Panc1 (cell line): ENCODE measurements at regions not wholly inside any gene's neighbourhood (a gene's known extent, or its start where the extent isn't known, plus 50 kb on each side); places are given as distances from the start of the nearest gene placed in this dataset.

Experiments used
- ATAC-seq: fragments of 200-7000 bp; cut with Tn5 transposase; 2 replicates; pipeline ENCODE4 v1.9.1; 2020; ENCODE audit warnings: mild to moderate bottlenecking, moderate library complexity
- BruUV-seq: library from RNA; stranded (reverse); fragments of 400-500 nt; replicated peaks from 2 replicates; lab custom pipeline; 2021; lab: Mats Ljungman, UMichigan
- CTCF ChIA-PET: fragments of 300-600 bp; sonication (Branson Sonifier 250); formaldehyde crosslinking; loops from one replicate; lab custom pipeline; 2022; ENCODE audit warnings: antibody characterized with exemption; lab: Charles Lee
- POLR2A ChIA-PET: fragments of 300-600 bp; sonication (Branson Sonifier 250); formaldehyde crosslinking; loops from one replicate; lab custom pipeline; 2022; ENCODE audit warnings: antibody characterized with exemption; lab: Charles Lee
- DNase-seq: peaks from one replicate; pipeline ENCODE4 v3.0.0-alpha.2; 2010; ENCODE audit warnings: low read depth, low spot score
- H3K27ac ChIP-seq: 2 replicates; pipeline ENCODE4 v1.5.1; 2011; ENCODE audit warnings: mild to moderate bottlenecking, low read length, inconsistent platforms
- H3K27me3 ChIP-seq: fragments of 200-500 bp; sonication (Bioruptor generic); 2 replicates; pipeline ENCODE4 v1.6.0; 2014; ENCODE audit warnings: low read length, inconsistent platforms; ENCODE audit not compliant: control insufficient read depth, insufficient read depth
- H3K36me3 ChIP-seq: fragments of 200-500 bp; sonication (Bioruptor generic); 2 replicates; pipeline ENCODE4 v1.5.1; 2014; ENCODE audit warnings: inconsistent platforms, mild to moderate bottlenecking, low read length, moderate library complexity; ENCODE audit not compliant: control insufficient read depth, insufficient read depth
- H3K4me1 ChIP-seq: 2 replicates; pipeline ENCODE4 v1.5.1; 2011; ENCODE audit warnings: inconsistent platforms, mild to moderate bottlenecking, low read length, moderate library complexity; ENCODE audit not compliant: control insufficient read depth, insufficient read depth
- H3K4me3 ChIP-seq, 2 experiments: 2 replicates each; pipeline ENCODE4 v1.5.1; 2011 to 2012; ENCODE audit warnings: low read depth in 2 of 2, low read length in 2 of 2, mild to moderate bottlenecking in 2 of 2, inconsistent platforms in 1 of 2, moderate library complexity in 1 of 2
- H3K9me3 ChIP-seq: fragments of 200-500 bp; sonication (Bioruptor generic); 2 replicates; pipeline ENCODE4 v1.5.1; 2014; ENCODE audit warnings: low read depth, mild to moderate bottlenecking, inconsistent platforms, low read length, moderate library complexity; ENCODE audit not compliant: control insufficient read depth, insufficient read depth
- CTCF ChIP-seq: fragments of 450-650 bp; IDR thresholded peaks from 2 replicates; pipeline ENCODE4 v1.5.1; 2017; ENCODE audit warnings: mild to moderate bottlenecking
- POLR2AphosphoS5 ChIP-seq: IDR thresholded peaks from 2 replicates; pipeline ENCODE4 v1.6.1; 2012; ENCODE audit warnings: mild to moderate bottlenecking, low read depth, low read length, moderate library complexity
- REST ChIP-seq, 2 experiments: IDR thresholded peaks; 2 replicates each; pipeline ENCODE4 v1.6.1; 2011 to 2012; ENCODE audit warnings: low read depth in 2 of 2, control low read depth in 1 of 2, low read length in 1 of 2, mild to moderate bottlenecking in 1 of 2, moderate library complexity in 1 of 2; ENCODE audit not compliant: insufficient read depth in 1 of 2
- SIN3A ChIP-seq: IDR thresholded peaks from 2 replicates; pipeline ENCODE4 v1.6.1; 2012; ENCODE audit warnings: low read depth, mild to moderate bottlenecking, low read length, moderate library complexity, borderline replicate concordance; ENCODE audit not compliant: insufficient read depth
- TCF7L2 ChIP-seq: IDR thresholded peaks from 2 replicates; pipeline ENCODE4 v1.6.1; 2011; ENCODE audit warnings: mild to moderate bottlenecking, low read depth, low read length, inconsistent platforms
- in situ Hi-C: cut with HindIII; loops from 2 replicates; pipeline ENCODE4 v1.10.0; 2016; ENCODE audit warnings: low sequenced_read_pairs, low pct_unique_long_range_greater_than_20kb
- intact Hi-C: fragments of 100-400 bp; cut with micrococcal nuclease; formaldehyde crosslinking; loops from one replicate; pipeline ENCODE4 v1.10.0; 2022; ENCODE audit not compliant: unreplicated experiment

- Histone ChIP-seq H3K27ac (no peak overlapping the region), H3K4me3 (no peak overlapping the region), H3K27me3 (peaks cover 6% of the 10 kb centered on the region), H3K4me1 (no peaks in the 10 kb centered on the region), H3K9me3 (no peaks in the 10 kb centered on the region), H3K36me3 (no peaks in the 10 kb centered on the region)
- no peak for ATAC-seq
- no TSS peak for BruUV-seq
- no peak for DNase-seq
- TF ChIP-seq TCF7L2: no peak
- no peak for TF ChIP-seq POLR2AphosphoS5
- no peak for TF ChIP-seq SIN3A
- no peak for TF ChIP-seq CTCF
- TF ChIP-seq REST (IDR thresholded peaks at IDR 0.05; ENCODE audit: insufficient read depth in 1 of 2, low read depth in 2 of 2, low read length in 1 of 2): no peak
- CTCF ChIA-PET: interaction anchor here (0.6 kb wide), 1 partner anchor 366 kb away, joined by 9 read pairs; no protein-coding TSS in a partner anchor
- POLR2A ChIA-PET: no interaction called here
- intact Hi-C loops (no loop called here), in situ Hi-C loops (no loop called here)
Measured at GRCh38 chr20:22701679-22702308, 117.4 kb upstream of the FOXA2 start.

- no peak for ATAC-seq
- CTCF ChIA-PET: no interaction called here
Measured at GRCh38 chr20:22703843-22704242, 119.5 kb upstream of the FOXA2 start.

More at GRCh38 chr20:22703843-22704242, 119.5 kb upstream of the FOXA2 start:
- DNase-seq: no peak
- intact Hi-C loops (no loop called here), in situ Hi-C loops (no loop called here)
- POLR2A ChIA-PET: no interaction called here
- Histone ChIP-seq H3K4me3 (no peak overlapping the region), H3K27ac (no peak overlapping the region), H3K27me3 (no peaks in the 10 kb centered on the region; the same call in 1 of the 2 replicates), H3K36me3 (no peaks in the 10 kb centered on the region), H3K9me3 (no peaks in the 10 kb centered on the region), H3K4me1 (no peaks in the 10 kb centered on the region)
- no peak for TF ChIP-seq CTCF
- no peak for TF ChIP-seq REST (IDR thresholded peaks at IDR 0.05; ENCODE audit: insufficient read depth in 1 of 2, low read depth in 2 of 2, low read length in 1 of 2)
- no peak for TF ChIP-seq SIN3A
- no peak for TF ChIP-seq POLR2AphosphoS5
- TF ChIP-seq TCF7L2: no peak
- BruUV-seq: no TSS peak
